Panc1 (cell line): ENCODE measurements at regions not wholly inside any gene's neighbourhood (a gene's known extent, or its start where the extent isn't known, plus 50 kb on each side); places are given as distances from the start of the nearest gene placed in this dataset.

Experiments
- ATAC-seq: fragments of 200-7000 bp; cut with Tn5 transposase; 2 replicates; pipeline ENCODE4 v1.9.1; 2020; ENCODE audit warnings: mild to moderate bottlenecking, moderate library complexity
- BruUV-seq: library from RNA; stranded (reverse); fragments of 400-500 nt; replicated peaks from 2 replicates; lab custom pipeline; 2021; lab: Mats Ljungman, UMichigan
- CTCF ChIA-PET: fragments of 300-600 bp; sonication (Branson Sonifier 250); formaldehyde crosslinking; loops from one replicate; lab custom pipeline; 2022; ENCODE audit warnings: antibody characterized with exemption; lab: Charles Lee
- POLR2A ChIA-PET: fragments of 300-600 bp; sonication (Branson Sonifier 250); formaldehyde crosslinking; loops from one replicate; lab custom pipeline; 2022; ENCODE audit warnings: antibody characterized with exemption; lab: Charles Lee
- DNase-seq: peaks from one replicate; pipeline ENCODE4 v3.0.0-alpha.2; 2010; ENCODE audit warnings: low read depth, low spot score
- H3K27ac ChIP-seq: 2 replicates; pipeline ENCODE4 v1.5.1; 2011; ENCODE audit warnings: mild to moderate bottlenecking, low read length, inconsistent platforms
- H3K27me3 ChIP-seq: fragments of 200-500 bp; sonication (Bioruptor generic); 2 replicates; pipeline ENCODE4 v1.6.0; 2014; ENCODE audit warnings: low read length, inconsistent platforms; ENCODE audit not compliant: control insufficient read depth, insufficient read depth
- H3K36me3 ChIP-seq: fragments of 200-500 bp; sonication (Bioruptor generic); 2 replicates; pipeline ENCODE4 v1.5.1; 2014; ENCODE audit warnings: inconsistent platforms, mild to moderate bottlenecking, low read length, moderate library complexity; ENCODE audit not compliant: control insufficient read depth, insufficient read depth
- H3K4me1 ChIP-seq: 2 replicates; pipeline ENCODE4 v1.5.1; 2011; ENCODE audit warnings: inconsistent platforms, mild to moderate bottlenecking, low read length, moderate library complexity; ENCODE audit not compliant: control insufficient read depth, insufficient read depth
- H3K4me3 ChIP-seq, 2 experiments: 2 replicates each; pipeline ENCODE4 v1.5.1; 2011 to 2012; ENCODE audit warnings: low read depth in 2 of 2, low read length in 2 of 2, mild to moderate bottlenecking in 2 of 2, inconsistent platforms in 1 of 2, moderate library complexity in 1 of 2
- H3K9me3 ChIP-seq: fragments of 200-500 bp; sonication (Bioruptor generic); 2 replicates; pipeline ENCODE4 v1.5.1; 2014; ENCODE audit warnings: low read depth, mild to moderate bottlenecking, inconsistent platforms, low read length, moderate library complexity; ENCODE audit not compliant: control insufficient read depth, insufficient read depth
- CTCF ChIP-seq: fragments of 450-650 bp; IDR thresholded peaks from 2 replicates; pipeline ENCODE4 v1.5.1; 2017; ENCODE audit warnings: mild to moderate bottlenecking
- POLR2AphosphoS5 ChIP-seq: IDR thresholded peaks from 2 replicates; pipeline ENCODE4 v1.6.1; 2012; ENCODE audit warnings: mild to moderate bottlenecking, low read depth, low read length, moderate library complexity
- REST ChIP-seq, 2 experiments: IDR thresholded peaks; 2 replicates each; pipeline ENCODE4 v1.6.1; 2011 to 2012; ENCODE audit warnings: low read depth in 2 of 2, control low read depth in 1 of 2, low read length in 1 of 2, mild to moderate bottlenecking in 1 of 2, moderate library complexity in 1 of 2; ENCODE audit not compliant: insufficient read depth in 1 of 2
- SIN3A ChIP-seq: IDR thresholded peaks from 2 replicates; pipeline ENCODE4 v1.6.1; 2012; ENCODE audit warnings: low read depth, mild to moderate bottlenecking, low read length, moderate library complexity, borderline replicate concordance; ENCODE audit not compliant: insufficient read depth
- TCF7L2 ChIP-seq: IDR thresholded peaks from 2 replicates; pipeline ENCODE4 v1.6.1; 2011; ENCODE audit warnings: mild to moderate bottlenecking, low read depth, low read length, inconsistent platforms
- in situ Hi-C: cut with HindIII; loops from 2 replicates; pipeline ENCODE4 v1.10.0; 2016; ENCODE audit warnings: low sequenced_read_pairs, low pct_unique_long_range_greater_than_20kb
- intact Hi-C: fragments of 100-400 bp; cut with micrococcal nuclease; formaldehyde crosslinking; loops from one replicate; pipeline ENCODE4 v1.10.0; 2022; ENCODE audit not compliant: unreplicated experiment

- H3K27me3 ChIP-seq = no peaks in the 10 kb centered on the region
- no peaks in the 10 kb centered on the region for H3K36me3 ChIP-seq
- no peak overlapping the region for H3K27ac ChIP-seq
- H3K4me3 ChIP-seq = no peak overlapping the region
- intact Hi-C loops (no loop called here), in situ Hi-C loops (no loop called here)
- no TSS peak for BruUV-seq
- no peak for ATAC-seq
- ChIA-PET CTCF (interaction anchor here (0.6 kb wide), 1 partner anchor 401 kb away, joined by 3 read pairs; no protein-coding TSS in a partner anchor), POLR2A (interaction anchor here (0.6 kb wide), 1 partner anchor 462 kb away, joined by 3 read pairs; no protein-coding TSS in a partner anchor)
- H3K9me3 ChIP-seq = no peaks in the 10 kb centered on the region
- H3K4me1 ChIP-seq = no peaks in the 10 kb centered on the region
- TF ChIP-seq REST (IDR thresholded peaks at IDR 0.05; ENCODE audit: insufficient read depth in 1 of 2, low read depth in 2 of 2, low read length in 1 of 2) (no peak), TCF7L2 (no peak), POLR2AphosphoS5 (no peak), CTCF (no peak), SIN3A (no peak)
- DNase-seq = no peak
Measured at GRCh38 chr9:106583751-106584150, 279.2 kb upstream of the ZNF462 start.

- H3K9me3 ChIP-seq = no peaks in the 10 kb centered on the region
- TF ChIP-seq POLR2AphosphoS5 (no peak), CTCF (no peak), TCF7L2 (no peak), REST (IDR thresholded peaks at IDR 0.05; ENCODE audit: insufficient read depth in 1 of 2, low read depth in 2 of 2, low read length in 1 of 2) (no peak), SIN3A (no peak)
- no peaks in the 10 kb centered on the region for H3K36me3 ChIP-seq
- DNase-seq (no peak), ATAC-seq (no peak)
- BruUV-seq = no TSS peak
- H3K27ac ChIP-seq = no peak overlapping the region
- no peaks in the 10 kb centered on the region for H3K27me3 ChIP-seq
- intact Hi-C loops (no loop called here), in situ Hi-C loops (no loop called here)
- no peak overlapping the region for H3K4me3 ChIP-seq
- ChIA-PET CTCF (no interaction called here), POLR2A (no interaction called here)
- H3K4me1 ChIP-seq = no peaks in the 10 kb centered on the region
Measured at GRCh38 chr9:106587042-106587441, 275.9 kb upstream of the ZNF462 start.
